ENCODE measurements at regions not wholly inside any gene's neighbourhood (a gene's known extent, or its start where the extent isn't known, plus 50 kb on each side); places are given as distances from the start of the nearest gene placed in this dataset.
"Not testable (repeated sequence)": the region's sequence is repeated elsewhere in the genome, so short reads cannot be mapped to it uniquely, and the experiment has no call there.

DNA sequence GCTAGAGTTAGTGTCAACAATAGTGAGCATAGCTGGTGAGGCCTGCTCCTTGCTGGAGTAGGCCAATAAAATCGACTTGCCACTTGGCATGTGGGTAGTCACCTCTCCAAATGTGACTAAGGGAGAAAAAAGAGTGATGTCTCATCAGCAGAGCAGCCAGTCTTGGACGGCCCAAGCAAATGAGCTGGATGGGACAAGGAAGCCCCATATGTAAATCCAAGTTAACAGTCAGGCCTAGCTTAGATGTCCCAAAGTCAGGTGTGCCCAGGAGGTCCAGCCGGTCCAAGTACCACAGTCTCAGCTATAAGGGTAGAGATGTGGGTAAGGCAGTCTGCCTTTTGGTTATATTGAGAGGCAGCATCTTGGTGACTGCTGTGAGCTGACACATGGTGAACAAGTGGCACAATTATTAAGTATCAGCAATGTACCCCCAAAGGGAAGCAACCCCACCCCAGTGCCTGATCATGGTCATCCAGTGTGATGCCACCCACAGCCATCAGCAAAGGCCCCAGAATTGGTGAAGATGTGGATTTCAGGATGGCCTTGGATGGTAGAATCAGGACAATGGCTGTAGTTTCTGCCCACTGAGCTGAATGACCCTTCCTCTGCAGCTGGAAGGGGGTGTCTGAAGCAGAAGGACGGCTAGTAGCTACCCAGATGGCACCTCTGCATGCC is 83.4 kb downstream of the TNFRSF13B start:
- no peak overlapping the region for H3K4me3 Mint-ChIP-seq (ENCODE audit: unreplicated experiment)
- TF ChIP-seq, protein P1, sequence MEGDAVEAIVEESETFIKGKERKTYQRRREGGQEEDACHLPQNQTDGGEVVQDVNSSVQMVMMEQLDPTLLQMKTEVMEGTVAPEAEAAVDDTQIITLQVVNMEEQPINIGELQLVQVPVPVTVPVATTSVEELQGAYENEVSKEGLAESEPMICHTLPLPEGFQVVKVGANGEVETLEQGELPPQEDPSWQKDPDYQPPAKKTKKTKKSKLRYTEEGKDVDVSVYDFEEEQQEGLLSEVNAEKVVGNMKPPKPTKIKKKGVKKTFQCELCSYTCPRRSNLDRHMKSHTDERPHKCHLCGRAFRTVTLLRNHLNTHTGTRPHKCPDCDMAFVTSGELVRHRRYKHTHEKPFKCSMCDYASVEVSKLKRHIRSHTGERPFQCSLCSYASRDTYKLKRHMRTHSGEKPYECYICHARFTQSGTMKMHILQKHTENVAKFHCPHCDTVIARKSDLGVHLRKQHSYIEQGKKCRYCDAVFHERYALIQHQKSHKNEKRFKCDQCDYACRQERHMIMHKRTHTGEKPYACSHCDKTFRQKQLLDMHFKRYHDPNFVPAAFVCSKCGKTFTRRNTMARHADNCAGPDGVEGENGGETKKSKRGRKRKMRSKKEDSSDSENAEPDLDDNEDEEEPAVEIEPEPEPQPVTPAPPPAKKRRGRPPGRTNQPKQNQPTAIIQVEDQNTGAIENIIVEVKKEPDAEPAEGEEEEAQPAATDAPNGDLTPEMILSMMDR (IDR thresholded peaks at IDR 0.05; ENCODE audit: partially characterized antibody, unreplicated experiment): no peak
- H3K27me3 Mint-ChIP-seq (ENCODE audit: unreplicated experiment): peaks cover 3% of the 10 kb centered on the region
- H3K27ac Mint-ChIP-seq (ENCODE audit: unreplicated experiment): no peak overlapping the region
- DNase-seq: no peak
- no peaks in the 10 kb centered on the region for H3K36me3 Mint-ChIP-seq (ENCODE audit: unreplicated experiment)
- peaks cover 3% of the 10 kb centered on the region for H3K9me3 Mint-ChIP-seq (ENCODE audit: unreplicated experiment)
- no peaks in the 10 kb centered on the region for H3K4me1 Mint-ChIP-seq (ENCODE audit: low read depth, unreplicated experiment)

DNA sequence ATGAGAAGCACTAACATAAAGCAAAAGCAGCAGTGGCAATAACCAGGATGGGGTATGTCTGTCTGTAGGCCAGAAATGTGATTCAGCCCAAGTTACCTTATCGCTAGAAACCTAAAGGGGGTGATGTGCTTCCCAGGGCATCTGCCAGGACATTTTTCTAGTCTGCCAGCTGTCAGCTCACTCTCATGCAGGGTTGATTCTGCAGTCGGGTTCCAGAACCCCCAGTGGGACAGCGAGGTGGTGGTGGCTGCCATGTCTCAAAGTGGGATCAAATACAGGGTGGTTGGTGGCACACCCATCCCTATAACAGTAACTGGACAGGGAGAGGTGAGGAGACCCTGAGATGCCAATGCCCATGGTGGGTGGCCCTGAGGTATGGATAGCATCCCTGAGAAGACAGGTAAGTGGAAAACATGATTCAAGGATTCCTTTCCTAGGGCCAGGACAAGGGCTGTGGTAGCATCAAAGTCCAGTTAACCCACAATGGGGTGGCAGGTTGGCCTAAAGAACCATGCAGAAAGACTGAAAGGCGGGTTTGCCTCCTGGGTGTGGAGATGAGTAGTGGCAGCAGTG is 84.3 kb downstream of the TNFRSF13B start:
- Mint-ChIP-seq H3K9me3 (ENCODE audit: unreplicated experiment) (peaks cover 5% of the 10 kb centered on the region), H3K27me3 (ENCODE audit: unreplicated experiment) (peaks cover 3% of the 10 kb centered on the region), H3K27ac (ENCODE audit: unreplicated experiment) (no peak overlapping the region), H3K4me1 (ENCODE audit: low read depth, unreplicated experiment) (no peaks in the 10 kb centered on the region), H3K36me3 (ENCODE audit: unreplicated experiment) (no peaks in the 10 kb centered on the region), H3K4me3 (ENCODE audit: unreplicated experiment) (no peak overlapping the region)
- TF ChIP-seq, protein P1 (IDR thresholded peaks at IDR 0.05; ENCODE audit: partially characterized antibody, unreplicated experiment): no peak
- no peak for DNase-seq

GRCh38 chr17:16886655-16887322 is 85.1 kb downstream of the TNFRSF13B start:
- no peak for DNase-seq
- peaks cover 5% of the 10 kb centered on the region for H3K9me3 Mint-ChIP-seq (ENCODE audit: unreplicated experiment)
- no peaks in the 10 kb centered on the region for H3K4me1 Mint-ChIP-seq (ENCODE audit: low read depth, unreplicated experiment)

DNA sequence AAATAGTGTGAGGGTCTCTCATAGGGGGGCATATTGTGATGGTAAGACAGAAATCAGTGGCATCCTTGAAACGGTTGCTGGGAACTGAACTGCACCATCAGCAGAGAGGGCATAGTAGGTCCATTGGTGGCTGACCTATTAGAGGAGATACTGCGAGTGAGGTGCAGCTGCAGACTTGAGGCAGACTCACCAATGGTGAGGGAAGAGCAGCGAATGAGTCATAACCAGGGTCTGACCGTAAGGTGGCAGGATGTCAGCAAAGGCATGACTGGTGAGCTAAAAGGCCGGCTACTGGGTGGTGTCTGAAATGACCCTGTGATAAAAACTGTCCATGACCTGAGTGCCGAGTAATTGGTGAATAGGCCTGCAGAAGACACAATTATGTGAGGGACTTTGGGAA is 86.7 kb downstream of the TNFRSF13B start:
- DNase-seq; H3K4me1 Mint-ChIP-seq (ENCODE audit: low read depth, unreplicated experiment); H3K27ac Mint-ChIP-seq (ENCODE audit: unreplicated experiment); H3K4me3 Mint-ChIP-seq (ENCODE audit: unreplicated experiment); H3K27me3 Mint-ChIP-seq (ENCODE audit: unreplicated experiment); H3K36me3 Mint-ChIP-seq (ENCODE audit: unreplicated experiment); H3K9me3 Mint-ChIP-seq (ENCODE audit: unreplicated experiment): not testable (repeated sequence)

More at GRCh38 chr17:16886655-16887322, 85.1 kb downstream of the TNFRSF13B start:
- H3K36me3 Mint-ChIP-seq (ENCODE audit: unreplicated experiment): no peaks in the 10 kb centered on the region
- H3K27me3 Mint-ChIP-seq (ENCODE audit: unreplicated experiment): peaks cover 3% of the 10 kb centered on the region
- no peak overlapping the region for H3K27ac Mint-ChIP-seq (ENCODE audit: unreplicated experiment)
- H3K4me3 Mint-ChIP-seq (ENCODE audit: unreplicated experiment): no peak overlapping the region
- TF ChIP-seq, protein P1 (IDR thresholded peaks at IDR 0.05; ENCODE audit: partially characterized antibody, unreplicated experiment): no peak

DNA sequence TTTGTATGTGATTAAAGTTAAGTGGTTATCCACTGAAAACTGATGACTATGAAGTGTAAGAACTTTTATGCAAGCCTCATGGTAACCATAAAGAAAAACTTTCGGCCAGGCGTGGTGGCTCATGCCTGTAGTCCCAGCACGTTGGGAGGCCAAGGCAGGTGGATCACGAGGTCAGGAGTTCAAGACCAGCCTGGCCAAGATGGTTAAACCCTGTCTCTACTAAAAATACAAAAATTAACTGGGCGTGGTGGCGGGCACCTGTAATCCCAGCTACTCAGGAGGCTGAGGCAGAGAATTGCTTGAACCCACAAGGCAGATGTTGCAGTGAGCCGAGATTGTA is 89.0 kb downstream of the TNFRSF13B start:
- H3K4me3 Mint-ChIP-seq (ENCODE audit: unreplicated experiment); H3K27me3 Mint-ChIP-seq (ENCODE audit: unreplicated experiment); H3K4me1 Mint-ChIP-seq (ENCODE audit: low read depth, unreplicated experiment); DNase-seq; H3K36me3 Mint-ChIP-seq (ENCODE audit: unreplicated experiment); H3K9me3 Mint-ChIP-seq (ENCODE audit: unreplicated experiment); H3K27ac Mint-ChIP-seq (ENCODE audit: unreplicated experiment): not testable (repeated sequence)

All from glutamatergic neuron (in vitro differentiated cells).